HG03066 (cell line): ENCODE measurements at regions not wholly inside any gene's neighbourhood (a gene's known extent, or its start where the extent isn't known, plus 50 kb on each side); places are given as distances from the start of the nearest gene placed in this dataset.

Source experiments
- ATAC-seq: cut with Tn5 transposase; IDR thresholded peaks from one replicate; pipeline ENCODE4 v1.9.1; 2021; ENCODE audit warnings: low read depth; ENCODE audit not compliant: unreplicated experiment

DNA sequence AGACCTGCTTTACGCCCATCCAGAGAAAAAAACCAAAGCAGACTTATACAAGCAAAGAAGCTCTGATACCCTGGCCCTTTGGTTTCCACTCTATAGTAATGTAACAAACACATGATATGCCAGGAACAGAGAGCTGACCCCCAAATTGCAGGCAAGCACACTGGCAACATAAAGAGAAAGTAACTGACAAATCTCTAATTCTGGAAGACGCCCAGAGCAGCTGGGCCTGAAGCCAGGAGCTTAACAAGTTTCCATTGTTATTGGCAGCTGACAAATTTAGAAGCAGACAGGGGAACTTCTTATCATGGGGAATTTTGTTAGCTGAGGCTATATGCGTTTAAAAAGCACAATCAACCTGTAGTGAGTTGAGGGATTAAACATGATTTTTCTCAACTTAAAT, 158.0 kb downstream of the DLEU7 start:
- ATAC-seq = no peak

DNA sequence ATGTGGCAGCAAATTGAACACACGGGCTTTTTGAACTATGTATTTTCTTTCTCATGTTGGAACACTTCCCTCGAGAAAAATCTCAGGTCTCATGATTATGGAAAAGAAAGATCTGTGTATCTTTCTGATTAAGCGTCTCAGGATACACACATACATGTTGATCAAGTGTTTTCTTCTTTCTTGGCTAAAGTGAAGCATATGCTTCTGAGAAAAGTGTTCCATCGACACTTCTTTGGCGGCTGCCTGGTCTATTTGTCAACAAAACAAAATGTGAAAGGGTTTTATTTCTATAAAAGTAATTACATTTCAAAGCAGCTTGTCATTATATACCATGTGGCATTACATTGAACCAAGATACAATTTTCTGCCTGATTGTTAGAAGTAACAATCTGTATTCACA, 157.5 kb downstream of the DLEU7 start:
- ATAC-seq = no peak

DNA sequence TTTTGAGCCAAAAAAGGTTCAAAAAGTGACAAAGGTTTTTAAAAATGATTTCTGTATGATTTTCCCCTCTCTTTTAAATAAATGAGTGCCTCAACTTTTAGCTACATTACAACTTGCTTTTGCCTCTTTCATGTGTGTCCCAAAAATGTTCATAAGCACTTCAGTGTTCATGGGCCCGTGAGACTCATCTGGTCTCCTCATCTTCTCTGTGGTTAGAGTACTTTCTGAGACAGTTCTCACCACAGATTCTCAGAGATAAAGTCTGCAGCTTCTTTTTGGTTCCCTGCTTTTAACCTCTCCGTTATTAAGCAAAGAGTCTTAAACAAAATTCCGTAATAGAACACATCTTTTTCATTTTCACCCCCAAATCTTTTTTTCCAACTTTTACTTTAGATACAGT, 156.9 kb downstream of the DLEU7 start:
- ATAC-seq = no peak

DNA sequence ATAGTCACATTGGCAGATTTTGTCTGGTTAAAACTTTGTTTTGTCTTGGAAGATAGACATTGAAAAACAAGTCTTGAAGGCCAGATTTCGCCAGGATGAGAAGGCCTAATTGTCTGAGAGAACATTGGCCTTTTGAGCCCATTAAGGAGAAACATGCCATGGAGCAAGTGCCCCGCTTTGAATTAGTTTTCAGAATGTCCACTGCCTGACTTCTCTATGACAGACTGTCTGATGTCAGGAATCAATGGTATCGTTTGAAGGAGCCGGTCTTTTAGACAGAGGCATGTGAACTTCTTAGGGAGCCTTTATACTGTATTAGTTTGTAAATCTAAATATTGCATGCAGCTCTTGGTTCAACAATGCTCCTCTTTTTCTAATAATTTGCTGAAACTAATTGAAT, 155.9 kb downstream of the DLEU7 start:
- no peak for ATAC-seq

DNA sequence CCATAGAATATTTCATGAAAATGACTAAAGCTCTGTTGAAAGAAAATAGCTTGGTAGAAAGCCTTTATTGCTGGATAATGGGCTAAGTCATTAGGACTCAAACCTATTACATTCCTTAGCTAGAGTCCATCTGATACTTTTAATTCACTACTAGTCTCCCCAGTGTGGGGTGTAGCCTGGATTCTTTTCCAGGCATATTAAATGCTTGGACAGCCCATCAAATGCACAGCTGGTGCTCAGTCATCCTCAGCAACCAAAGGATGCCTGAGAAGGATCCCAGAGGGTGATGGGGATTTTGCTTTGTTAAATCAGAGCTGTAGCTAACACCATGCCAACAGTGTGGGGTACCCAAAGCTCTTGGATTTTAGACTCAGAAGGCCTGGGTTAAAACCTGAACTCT, 153.5 kb downstream of the DLEU7 start:
- ATAC-seq = no peak

DNA sequence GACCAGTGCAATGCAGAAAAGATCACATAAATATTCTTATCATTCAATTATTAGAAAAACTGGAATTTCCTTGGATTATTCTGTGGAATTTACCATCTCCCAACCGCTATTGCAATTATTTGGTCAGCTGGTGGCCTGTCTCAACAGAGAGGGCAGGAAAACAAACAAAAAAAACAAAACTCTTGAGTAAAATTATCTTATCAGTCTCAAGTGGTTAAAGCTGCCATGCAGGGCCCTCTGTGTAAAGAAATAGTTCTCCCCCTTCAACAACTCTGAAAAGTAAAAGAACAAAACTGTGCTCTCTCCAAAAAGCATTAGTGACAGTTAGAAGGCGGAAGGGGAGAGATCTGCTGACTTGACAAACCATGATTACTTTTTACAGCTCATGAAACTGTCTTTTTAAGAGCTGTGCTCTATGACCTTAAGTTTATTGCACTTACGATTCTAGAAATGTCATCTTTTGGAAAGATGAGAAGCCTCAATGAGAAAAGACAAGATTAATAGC, 152.3 kb downstream of the DLEU7 start:
- no peak for ATAC-seq

DNA sequence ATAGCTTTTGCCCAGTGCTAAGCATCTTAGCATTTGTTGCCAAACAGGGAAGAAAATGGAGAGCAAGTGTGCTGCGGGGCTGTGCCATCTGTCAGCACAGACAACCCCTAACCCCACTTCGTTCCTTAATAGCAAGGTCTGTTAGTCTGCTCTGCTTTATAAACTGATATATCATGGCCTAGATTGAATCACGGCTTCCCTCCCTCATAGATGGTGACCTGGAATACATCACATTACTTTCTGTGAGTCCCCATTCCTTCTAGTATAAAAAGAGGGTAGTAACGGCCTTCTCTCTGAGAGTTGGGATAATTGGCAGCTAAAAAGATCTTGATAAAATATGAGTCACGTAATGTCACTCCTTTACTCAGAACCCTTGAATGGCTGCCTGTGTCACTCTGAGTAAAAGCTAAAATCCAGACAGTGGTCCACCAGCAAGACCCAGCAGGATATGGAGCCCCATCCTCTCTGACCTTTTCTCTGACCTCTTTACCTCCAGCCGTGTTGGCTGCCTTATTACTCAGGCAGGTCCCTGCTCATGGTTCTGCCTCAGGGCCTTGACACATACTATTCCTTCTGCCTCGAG, 151.7 kb downstream of the DLEU7 start:
- no peak for ATAC-seq

DNA sequence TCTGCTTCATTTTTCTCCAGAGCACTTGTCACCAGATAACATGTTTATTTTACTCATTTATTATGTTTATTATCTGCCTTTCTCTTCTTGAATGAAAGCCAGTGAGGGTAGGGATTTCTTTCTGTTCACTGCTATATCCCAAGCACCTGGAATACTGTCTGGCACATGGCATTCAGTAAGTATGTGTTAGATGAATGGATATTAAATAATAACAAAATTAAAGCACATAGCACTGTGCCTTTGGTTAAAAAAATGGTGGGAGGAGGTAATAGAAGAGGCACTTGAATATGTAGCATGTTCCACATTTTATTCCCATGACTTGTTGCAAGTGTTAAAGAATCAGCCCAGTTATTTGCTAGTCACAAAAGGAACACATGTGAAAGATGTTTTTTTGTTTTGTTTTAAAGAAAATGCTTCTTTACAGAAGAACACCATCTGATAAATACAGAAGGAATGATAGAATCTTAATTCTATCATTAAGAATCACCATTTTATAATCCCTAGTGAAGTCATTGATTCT, 151.0 kb downstream of the DLEU7 start:
- ATAC-seq = no peak

DNA sequence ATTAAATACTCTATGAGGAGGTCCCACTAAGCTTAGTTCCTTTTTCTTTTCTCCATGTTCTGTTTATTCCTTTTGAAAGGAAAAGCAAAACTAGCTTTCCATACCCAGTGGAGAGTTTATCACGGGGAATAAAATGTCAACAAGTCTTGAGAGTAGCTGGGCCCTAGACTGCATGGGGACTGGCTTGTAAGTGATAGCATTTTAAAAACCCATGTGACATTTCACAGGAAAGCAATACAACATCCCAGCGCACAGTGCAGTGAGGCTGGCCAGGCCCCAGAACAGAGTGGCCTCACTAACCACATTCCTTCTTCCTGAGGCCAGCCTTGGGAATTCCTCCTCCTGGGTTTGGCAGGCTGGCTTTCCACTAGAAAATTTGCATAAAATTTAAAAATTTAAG, 149.8 kb downstream of the DLEU7 start:
- no peak for ATAC-seq

DNA sequence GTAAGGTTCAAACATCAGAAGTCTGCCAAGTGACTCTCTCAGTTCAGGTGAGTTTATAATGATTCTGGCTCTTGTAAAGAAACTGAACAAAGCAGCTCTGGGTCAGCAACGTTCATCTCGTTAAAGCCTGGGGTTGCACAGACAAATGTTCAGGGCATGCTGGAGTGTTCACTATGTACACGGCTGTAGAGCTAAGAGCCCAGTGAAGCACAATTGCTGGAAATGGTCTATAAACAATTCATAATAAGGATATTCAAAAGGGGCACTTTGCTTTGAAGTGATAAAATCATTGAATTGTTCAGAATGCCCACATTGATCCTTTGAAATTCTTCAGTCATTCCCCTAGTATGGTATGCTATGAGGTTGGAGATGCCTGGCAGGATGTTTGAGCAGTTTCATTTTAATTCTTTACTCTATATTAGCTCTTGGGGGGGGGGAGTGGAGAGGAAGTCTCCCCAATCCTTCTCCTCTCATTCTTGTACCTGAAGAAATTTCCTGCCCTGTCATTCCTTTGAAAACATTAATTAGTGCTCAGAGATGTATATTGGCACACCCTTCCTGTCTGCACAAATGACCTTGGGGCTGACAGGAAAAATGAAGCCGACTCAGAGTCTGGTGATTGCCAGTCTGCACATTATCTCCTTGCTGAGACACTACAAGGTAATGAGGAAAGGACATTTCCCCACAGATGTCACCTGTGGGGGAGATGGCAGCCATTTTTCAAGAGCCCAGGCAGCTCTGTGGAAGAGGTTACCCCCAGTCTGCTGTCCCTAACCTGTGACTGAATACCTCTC, 145.5 kb downstream of the DLEU7 start:
- ATAC-seq = no peak

DNA sequence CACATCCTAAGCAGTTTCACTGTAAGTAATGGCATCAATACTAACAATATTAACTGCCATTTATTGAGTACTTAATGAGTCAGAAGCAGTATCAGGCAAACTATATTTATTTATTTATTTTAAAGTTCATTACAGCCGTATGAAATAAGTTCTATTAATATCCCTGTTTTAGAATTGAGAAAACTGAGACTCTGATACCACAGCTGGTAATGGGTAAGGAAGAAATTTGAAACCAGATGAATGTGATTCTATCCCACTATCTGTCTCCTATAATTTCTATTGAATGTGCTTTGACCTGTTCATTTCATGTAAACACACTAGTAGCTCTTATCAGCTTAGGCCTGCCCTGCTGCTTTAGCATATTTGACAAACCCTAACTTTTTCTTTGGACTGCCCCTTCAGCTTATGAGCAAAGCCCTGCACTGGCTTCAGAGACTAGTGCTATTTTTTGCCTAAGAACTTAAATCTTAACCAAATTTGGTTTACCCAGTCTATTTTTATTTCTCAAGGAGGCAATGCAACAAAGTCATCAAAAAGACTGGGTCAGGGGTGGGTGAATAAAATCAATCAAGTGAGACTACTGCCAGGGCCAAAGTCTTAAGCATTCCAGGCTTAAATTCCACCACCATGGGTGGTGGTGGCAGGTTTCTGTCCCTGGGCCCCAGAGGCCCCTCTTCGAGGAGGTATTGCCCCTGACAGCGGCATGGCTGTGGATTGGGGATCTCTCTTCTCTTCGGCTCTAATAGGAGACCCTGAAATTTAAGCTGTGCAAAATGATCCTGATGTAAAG, 143.4 kb downstream of the DLEU7 start:
- no peak for ATAC-seq

DNA sequence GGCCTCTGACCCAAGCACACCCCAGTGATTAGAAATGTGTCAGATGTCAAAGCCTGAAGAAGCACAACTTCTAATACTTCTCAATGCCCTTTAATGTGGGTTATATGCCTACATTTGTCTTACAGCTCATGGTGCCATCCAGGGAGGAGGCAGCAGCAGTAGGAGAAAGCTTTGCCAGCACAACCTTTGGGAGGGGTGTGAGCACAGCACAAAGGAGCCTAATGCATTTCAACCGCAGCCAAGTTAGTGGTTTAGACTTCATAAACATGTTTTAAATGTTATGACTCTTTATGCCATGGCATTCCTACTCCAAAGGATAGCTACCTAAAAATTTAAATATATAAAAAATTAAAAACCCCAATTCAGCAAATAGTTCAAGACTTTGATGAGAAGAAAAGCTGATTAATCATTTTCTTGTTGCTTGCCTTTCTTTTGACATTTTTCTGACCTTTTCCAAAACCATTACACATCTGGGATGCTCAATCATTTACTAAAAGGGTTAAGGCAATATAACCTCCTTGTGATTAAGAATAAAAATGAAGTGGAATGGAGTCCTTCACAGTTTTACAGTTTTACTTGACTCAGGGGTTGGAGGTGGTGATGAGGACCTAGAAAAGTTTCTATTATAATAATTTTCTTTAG, 142.7 kb downstream of the DLEU7 start:
- no peak for ATAC-seq

DNA sequence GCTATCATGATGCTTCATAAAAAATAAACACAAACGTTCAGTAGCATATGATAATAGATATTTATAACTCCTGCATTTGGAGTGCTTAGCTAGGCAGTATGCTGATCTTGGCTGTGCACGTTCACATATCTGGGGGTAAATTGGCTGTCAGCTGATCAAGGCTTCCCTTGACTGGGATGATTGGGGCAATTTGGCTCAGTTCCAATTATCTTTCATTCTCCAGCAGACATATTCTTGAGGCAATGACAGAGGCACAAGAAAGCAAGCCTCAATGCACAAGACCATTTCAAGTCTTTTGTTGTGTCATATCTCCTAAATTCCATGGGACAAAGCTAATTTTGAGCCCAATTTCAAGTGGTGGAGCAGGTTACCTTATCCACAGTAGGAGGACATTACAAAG, 142.0 kb downstream of the DLEU7 start:
- ATAC-seq = no peak

DNA sequence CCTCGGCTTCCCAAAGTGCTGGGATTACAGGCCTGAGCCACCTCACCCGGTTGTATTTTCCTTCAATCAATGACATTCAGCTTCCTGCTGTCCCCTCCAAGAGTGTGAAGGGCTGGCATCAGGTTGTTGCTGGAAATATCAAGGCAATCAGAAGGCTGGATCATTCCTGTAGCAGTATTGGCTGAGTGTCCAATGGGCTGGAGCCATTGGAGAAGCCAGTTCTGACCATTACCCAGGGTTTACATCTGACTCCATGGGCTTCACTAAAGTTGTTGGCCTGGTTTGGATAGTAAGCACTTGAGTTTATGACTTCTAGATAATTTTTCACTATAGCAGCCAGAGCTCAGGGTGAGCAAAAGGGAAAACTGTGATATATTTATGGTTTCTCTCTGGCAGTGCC, 137.0 kb downstream of the DLEU7 start:
- ATAC-seq = no peak

DNA sequence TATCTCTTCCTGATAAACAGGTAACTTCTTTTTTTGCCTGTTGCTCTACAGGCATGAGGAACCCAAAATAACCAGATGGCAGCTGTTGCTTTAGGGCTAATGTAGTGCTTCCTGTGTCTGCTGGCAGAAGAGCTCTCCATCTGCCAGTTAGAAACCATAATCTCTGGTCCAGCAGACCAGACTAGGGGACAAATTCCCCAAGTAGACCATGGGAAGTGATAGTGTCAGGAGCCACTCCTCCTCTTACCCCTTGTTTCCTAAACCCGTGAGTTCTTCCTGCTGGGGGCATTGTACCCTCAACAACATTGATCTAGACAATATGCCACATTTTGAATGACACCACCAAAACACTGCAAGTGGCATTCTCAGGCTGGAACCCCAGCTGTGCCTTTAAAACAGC, 135.9 kb downstream of the DLEU7 start:
- ATAC-seq = no peak

DNA sequence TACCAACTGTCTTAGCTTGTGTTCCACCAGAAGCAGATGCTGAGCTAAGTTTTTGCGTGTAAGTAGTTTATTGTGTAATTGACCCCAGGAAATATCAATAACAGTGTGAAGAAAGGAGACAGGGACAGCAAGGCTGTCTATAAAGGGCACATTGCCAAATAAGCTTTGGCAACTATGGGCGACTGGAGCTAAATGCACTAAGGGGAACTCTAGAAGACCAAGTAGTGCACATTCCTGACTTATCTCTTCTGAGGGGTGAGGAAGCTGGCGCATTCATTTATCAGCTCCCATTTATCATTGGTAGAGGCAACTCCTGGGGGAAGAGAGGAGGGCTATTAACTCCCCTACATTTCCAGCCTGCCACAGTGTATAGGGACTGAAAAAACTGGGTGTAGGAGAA, 135.0 kb downstream of the DLEU7 start:
- ATAC-seq = no peak

DNA sequence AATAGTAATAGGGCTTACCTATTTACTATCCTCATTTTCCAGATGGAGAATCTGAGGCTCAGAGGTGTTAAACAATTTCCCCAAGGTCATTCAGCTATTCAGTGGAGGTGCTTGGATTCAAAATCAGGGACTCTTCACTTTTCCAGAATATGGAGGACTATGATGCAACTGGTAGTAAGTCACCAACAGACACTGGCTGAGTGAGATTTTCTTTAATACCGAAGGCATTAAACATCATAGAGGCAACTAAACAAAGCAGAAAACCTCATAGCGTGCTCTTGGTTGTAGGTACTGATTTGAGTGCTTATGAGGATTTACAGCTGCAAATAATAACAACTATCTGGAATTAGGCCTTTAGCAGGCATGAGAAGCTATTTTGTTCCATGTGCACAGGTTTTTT, 134.4 kb downstream of the DLEU7 start:
- no peak for ATAC-seq

DNA sequence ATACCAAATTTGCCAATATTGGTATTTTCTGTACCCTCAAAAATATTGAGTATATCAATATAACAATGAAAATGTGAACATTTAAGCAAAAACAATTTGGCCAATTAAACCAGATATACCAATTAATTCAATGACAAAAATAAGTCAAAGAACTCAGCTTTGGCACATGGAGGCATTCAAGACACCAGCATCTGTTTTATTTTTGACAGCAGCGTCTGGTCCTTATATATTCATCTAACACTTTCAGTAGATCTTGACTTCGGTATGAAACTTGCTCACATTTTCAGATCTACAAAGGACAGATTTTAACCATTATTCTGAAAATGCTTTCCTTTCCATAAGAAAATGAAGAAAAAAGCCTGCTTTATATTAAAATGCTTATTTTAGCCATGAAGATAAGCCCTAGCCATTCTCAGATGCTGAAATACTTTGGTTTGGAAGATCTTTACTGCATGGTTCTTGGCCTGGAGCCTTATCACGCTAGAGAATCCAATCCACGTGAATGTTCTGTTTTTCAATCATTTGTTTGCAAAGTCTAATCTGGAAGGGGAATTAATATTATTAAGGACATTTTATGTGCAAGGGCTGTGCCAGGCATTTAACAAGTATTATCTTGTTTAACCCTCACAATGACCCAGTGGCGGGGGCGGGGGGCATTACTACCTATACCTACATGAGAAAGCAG, 132.2 kb downstream of the DLEU7 start:
- no peak for ATAC-seq

DNA sequence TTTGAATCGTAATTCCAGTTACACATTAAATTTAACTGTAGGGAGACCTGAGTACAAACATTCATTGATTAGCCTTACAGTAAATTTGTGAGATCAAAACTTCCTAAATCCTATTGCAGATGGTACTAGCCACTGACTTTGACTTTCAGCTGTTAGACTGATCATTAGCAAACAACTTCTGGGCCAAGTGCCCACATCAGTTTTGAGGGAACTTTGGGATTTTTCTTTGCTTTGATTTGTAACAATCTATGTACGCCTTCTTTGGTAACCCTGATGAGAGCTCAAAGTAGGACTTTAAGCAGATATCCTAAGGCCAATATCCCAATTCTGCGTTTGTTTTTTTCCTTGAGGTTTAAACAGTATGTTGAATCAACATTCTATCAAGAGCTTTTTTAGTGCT, 131.5 kb downstream of the DLEU7 start:
- no peak for ATAC-seq

DNA sequence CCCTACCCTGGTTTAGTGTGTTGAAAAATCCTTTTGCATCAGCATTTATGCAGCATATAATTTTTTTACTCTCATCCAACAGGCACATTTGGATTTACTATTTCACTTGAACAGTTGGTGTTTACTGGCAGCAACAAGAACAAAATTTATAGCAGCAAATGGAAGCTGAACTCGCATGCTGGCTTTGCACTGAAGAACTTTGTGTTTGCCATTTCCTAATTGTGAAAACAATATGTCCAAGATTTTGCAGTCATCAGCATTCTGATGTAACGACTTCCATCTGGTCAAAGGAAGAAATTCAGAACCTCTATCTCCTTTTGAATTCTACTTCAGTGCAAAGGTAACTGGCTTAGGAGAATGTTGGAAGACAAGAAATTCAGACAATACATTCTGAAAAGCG, 131.0 kb downstream of the DLEU7 start:
- ATAC-seq = no peak
